ENCODE measurements at regions not wholly inside any gene's neighbourhood (a gene's known extent, or its start where the extent isn't known, plus 50 kb on each side); places are given as distances from the start of the nearest gene placed in this dataset.
"Not testable (repeated sequence)": the region's sequence is repeated elsewhere in the genome, so short reads cannot be mapped to it uniquely, and the experiment has no call there.

- Histone ChIP-seq H3K27ac (no peak overlapping the region), H3K4me3 (no peak overlapping the region), H4K20me1 (ENCODE audit: insufficient read depth) (no peaks in the 10 kb centered on the region), H3K9me3 (ENCODE audit: insufficient read depth, low read depth) (no peaks in the 10 kb centered on the region), H3K27me3 (ENCODE audit: insufficient read depth, low read depth) (peaks cover 14% of the 10 kb centered on the region; the same call in 1 of the 2 replicates), H3K4me1 (replicated peaks; ENCODE audit: insufficient read depth) (no peaks in the 10 kb centered on the region), H3F3A (ENCODE audit: insufficient read depth, low read depth) (no peaks in the 10 kb centered on the region), H2AFZ (no peak overlapping the region), H3K9me2 (ENCODE audit: insufficient read depth) (no peaks in the 10 kb centered on the region), H3K79me2 (ENCODE audit: low read depth) (no peaks in the 10 kb centered on the region), H3K36me3 (ENCODE audit: low read depth) (no peaks in the 10 kb centered on the region), H3K4me2 (no peak overlapping the region)
- POLR2A ChIA-PET (ENCODE audit: unreplicated experiment): no interaction called here
- no peak for DNase-seq
- intact Hi-C loops (cut with micrococcal nuclease; ENCODE audit: unreplicated experiment): no loop called here
- TF ChIP-seq EZH2 (IDR thresholded peaks at IDR 0.05; ENCODE audit: low read depth): no peak
- TF ChIP-seq CTCF (conservative IDR thresholded peaks at IDR 0.05): no peak
- CTCF ChIA-PET: no interaction called here
- no TSS peak for BruUV-seq (replicated peaks)
Observed at GRCh38 chr6:90677440-90677839, 90.6 kb upstream of the MAP3K7 start.

- Histone ChIP-seq H3K4me3 (no peak overlapping the region), H3K27me3 (ENCODE audit: insufficient read depth, low read depth) (peaks cover 14% of the 10 kb centered on the region; the same call in 1 of the 2 replicates), H3K4me1 (replicated peaks; ENCODE audit: insufficient read depth) (no peaks in the 10 kb centered on the region), H3K9me3 (ENCODE audit: insufficient read depth, low read depth) (no peaks in the 10 kb centered on the region), H4K20me1 (ENCODE audit: insufficient read depth) (no peaks in the 10 kb centered on the region), H3K4me2 (no peak overlapping the region), H3K79me2 (ENCODE audit: low read depth) (no peaks in the 10 kb centered on the region), H3F3A (ENCODE audit: insufficient read depth, low read depth) (no peaks in the 10 kb centered on the region), H3K36me3 (ENCODE audit: low read depth) (no peaks in the 10 kb centered on the region), H3K9me2 (ENCODE audit: insufficient read depth) (no peaks in the 10 kb centered on the region), H2AFZ (no peak overlapping the region), H3K27ac (no peak overlapping the region)
- no peak for DNase-seq
- TF ChIP-seq CTCF (conservative IDR thresholded peaks at IDR 0.05) (no peak), EZH2 (IDR thresholded peaks at IDR 0.05; ENCODE audit: low read depth) (no peak)
- ChIA-PET CTCF (no interaction called here), POLR2A (ENCODE audit: unreplicated experiment) (no interaction called here)
- intact Hi-C loops (cut with micrococcal nuclease; ENCODE audit: unreplicated experiment): no loop called here
- BruUV-seq (replicated peaks): no TSS peak
Observed at GRCh38 chr6:90676516-90677300, 89.8 kb upstream of the MAP3K7 start.

GRCh38 chr6:90675107-90675506, 88.2 kb upstream of the MAP3K7 start:
- H3F3A ChIP-seq (ENCODE audit: insufficient read depth, low read depth); H4K20me1 ChIP-seq (ENCODE audit: insufficient read depth); H3K27ac ChIP-seq; H3K4me2 ChIP-seq; BruUV-seq (replicated peaks); H3K9me2 ChIP-seq (ENCODE audit: insufficient read depth); H2AFZ ChIP-seq; CTCF ChIA-PET; H3K9me3 ChIP-seq (ENCODE audit: insufficient read depth, low read depth); intact Hi-C loops (cut with micrococcal nuclease; ENCODE audit: unreplicated experiment); DNase-seq; POLR2A ChIA-PET (ENCODE audit: unreplicated experiment); H3K36me3 ChIP-seq (ENCODE audit: low read depth); H3K4me3 ChIP-seq; H3K79me2 ChIP-seq (ENCODE audit: low read depth); H3K4me1 ChIP-seq (replicated peaks; ENCODE audit: insufficient read depth): not testable (repeated sequence)
- H3K27me3 ChIP-seq (ENCODE audit: insufficient read depth, low read depth): peaks cover 14% of the 10 kb centered on the region; the same call in 1 of the 2 replicates

GRCh38 chr6:90674077-90674476, 87.2 kb upstream of the MAP3K7 start:
- CTCF ChIA-PET; DNase-seq; H3K4me1 ChIP-seq (replicated peaks; ENCODE audit: insufficient read depth); H4K20me1 ChIP-seq (ENCODE audit: insufficient read depth); H2AFZ ChIP-seq; H3K9me3 ChIP-seq (ENCODE audit: insufficient read depth, low read depth); H3K27ac ChIP-seq; intact Hi-C loops (cut with micrococcal nuclease; ENCODE audit: unreplicated experiment); H3K4me3 ChIP-seq; H3K4me2 ChIP-seq; BruUV-seq (replicated peaks); H3K9me2 ChIP-seq (ENCODE audit: insufficient read depth); H3F3A ChIP-seq (ENCODE audit: insufficient read depth, low read depth); H3K79me2 ChIP-seq (ENCODE audit: low read depth); POLR2A ChIA-PET (ENCODE audit: unreplicated experiment); H3K36me3 ChIP-seq (ENCODE audit: low read depth): not testable (repeated sequence)
- peaks cover 14% of the 10 kb centered on the region; the same call in 1 of the 2 replicates for H3K27me3 ChIP-seq (ENCODE audit: insufficient read depth, low read depth)
